ENCODE measurements at regions not wholly inside any gene's neighbourhood (a gene's known extent, or its start where the extent isn't known, plus 50 kb on each side); places are given as distances from the start of the nearest gene placed in this dataset.

DNA sequence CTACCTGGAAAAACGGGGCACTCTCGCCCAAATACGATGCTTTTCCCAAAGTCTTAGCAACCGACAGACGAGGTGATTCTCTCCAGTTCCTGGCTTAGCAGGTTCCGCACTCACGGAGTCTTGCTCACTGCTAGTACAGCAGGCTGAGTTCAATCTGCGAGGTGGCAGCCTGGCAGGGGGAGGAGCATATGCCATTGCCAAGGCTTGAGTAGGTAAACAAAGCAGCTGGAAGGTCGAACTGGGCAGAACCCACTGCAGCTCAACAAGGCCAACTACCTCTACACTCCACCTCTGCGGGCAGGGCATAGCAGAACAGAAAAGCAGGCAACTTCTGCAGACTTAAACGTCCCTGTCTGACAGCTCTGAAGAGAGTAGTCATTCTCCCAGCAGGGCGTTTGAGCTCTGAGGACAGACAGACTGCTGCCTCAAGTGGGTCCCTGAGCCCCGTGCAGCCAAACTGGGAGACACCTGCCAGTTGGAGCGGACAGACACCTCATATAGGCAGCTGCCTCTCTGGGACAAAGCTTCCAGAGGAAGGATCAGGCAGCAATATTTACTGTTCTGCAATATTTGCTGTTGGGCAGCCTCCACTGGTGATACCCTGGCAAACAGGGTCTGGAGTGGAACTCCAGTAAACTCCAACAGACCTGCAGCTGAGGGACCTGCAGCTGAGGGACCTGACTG, 73.4 kb upstream of the CADM2 start:
- TF ChIP-seq, protein P1, sequence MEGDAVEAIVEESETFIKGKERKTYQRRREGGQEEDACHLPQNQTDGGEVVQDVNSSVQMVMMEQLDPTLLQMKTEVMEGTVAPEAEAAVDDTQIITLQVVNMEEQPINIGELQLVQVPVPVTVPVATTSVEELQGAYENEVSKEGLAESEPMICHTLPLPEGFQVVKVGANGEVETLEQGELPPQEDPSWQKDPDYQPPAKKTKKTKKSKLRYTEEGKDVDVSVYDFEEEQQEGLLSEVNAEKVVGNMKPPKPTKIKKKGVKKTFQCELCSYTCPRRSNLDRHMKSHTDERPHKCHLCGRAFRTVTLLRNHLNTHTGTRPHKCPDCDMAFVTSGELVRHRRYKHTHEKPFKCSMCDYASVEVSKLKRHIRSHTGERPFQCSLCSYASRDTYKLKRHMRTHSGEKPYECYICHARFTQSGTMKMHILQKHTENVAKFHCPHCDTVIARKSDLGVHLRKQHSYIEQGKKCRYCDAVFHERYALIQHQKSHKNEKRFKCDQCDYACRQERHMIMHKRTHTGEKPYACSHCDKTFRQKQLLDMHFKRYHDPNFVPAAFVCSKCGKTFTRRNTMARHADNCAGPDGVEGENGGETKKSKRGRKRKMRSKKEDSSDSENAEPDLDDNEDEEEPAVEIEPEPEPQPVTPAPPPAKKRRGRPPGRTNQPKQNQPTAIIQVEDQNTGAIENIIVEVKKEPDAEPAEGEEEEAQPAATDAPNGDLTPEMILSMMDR (IDR thresholded peaks at IDR 0.05): no peak
- no peak for TF ChIP-seq POLR2A (IDR thresholded peaks at IDR 0.05)
- TF ChIP-seq EP300 (IDR thresholded peaks at IDR 0.05): no peak
